Keratinocyte (primary cell): ENCODE measurements at regions not wholly inside any gene's neighbourhood (a gene's known extent, or its start where the extent isn't known, plus 50 kb on each side); places are given as distances from the start of the nearest gene placed in this dataset.

Experiments
- DNase-seq: peaks from one replicate; pipeline ENCODE4 v3.0.0-alpha.2; 2011; ENCODE audit warnings: low read depth, missing footprints, low spot score
- FAIRE-seq: peaks from 2 replicates; lab custom pipeline; 2011; peaks lifted over from hg19 to GRCh38; lab: Jason Lieb, UNC
- H2AFZ ChIP-seq: 2 replicates; pipeline ENCODE4 v1.6.0; 2012; ENCODE audit warnings: low read length, control low read depth, inconsistent platforms; ENCODE audit not compliant: control insufficient read depth
- H3K27ac ChIP-seq: 2 replicates; pipeline ENCODE4 v1.5.1; 2011; ENCODE audit warnings: low read length; ENCODE audit not compliant: control insufficient read depth, insufficient read depth
- H3K27me3 ChIP-seq: 3 replicates; pipeline ENCODE4 v1.6.0; 2011; ENCODE audit warnings: low read length; ENCODE audit not compliant: control insufficient read depth, insufficient read depth; ENCODE audit errors: extremely low read depth
- H3K36me3 ChIP-seq, 2 experiments: 2 replicates in 1 of 2; 3 replicates in 1 of 2; pipeline ENCODE4 v1.5.1; 2011; ENCODE audit warnings: low read length in 2 of 2, mild to moderate bottlenecking in 1 of 2; ENCODE audit not compliant: control insufficient read depth in 2 of 2, insufficient read depth in 2 of 2; ENCODE audit errors: extremely low read depth in 1 of 2
- H3K4me1 ChIP-seq: 3 replicates; pipeline ENCODE4 v1.5.1; 2011; ENCODE audit warnings: low read length; ENCODE audit not compliant: control insufficient read depth, insufficient read depth; ENCODE audit errors: extremely low read depth
- H3K4me2 ChIP-seq: 3 replicates; pipeline ENCODE4 v1.6.0; 2011; ENCODE audit warnings: low read depth, low read length; ENCODE audit not compliant: control insufficient read depth, insufficient read depth; ENCODE audit errors: extremely low read depth
- H3K4me3 ChIP-seq, 3 experiments: fragments of 200-600 bp in 1 of 3; sonication (generic) in 1 of 3; 2 replicates in 2 of 3; 3 replicates in 1 of 3; pipeline ENCODE4 v1.5.1; 2011 to 2016; ENCODE audit warnings: low read length in 3 of 3, mild to moderate bottlenecking in 3 of 3, control low read depth in 2 of 3, inconsistent platforms in 1 of 3, low read depth in 1 of 3, mixed read lengths in 1 of 3, mixed run types in 1 of 3, moderate library complexity in 1 of 3; ENCODE audit not compliant: control insufficient read depth in 2 of 3, insufficient read depth in 2 of 3; ENCODE audit errors: extremely low read depth in 1 of 3
- H3K79me2 ChIP-seq: 2 replicates; pipeline ENCODE4 v1.6.0; 2012; ENCODE audit warnings: low read length; ENCODE audit not compliant: control insufficient read depth, insufficient read depth
- H3K9ac ChIP-seq: 3 replicates; pipeline ENCODE4 v1.6.0; 2011; ENCODE audit warnings: low read length; ENCODE audit not compliant: control insufficient read depth, insufficient read depth; ENCODE audit errors: extremely low read depth
- H3K9me1 ChIP-seq: 3 replicates; pipeline ENCODE4 v1.6.0; 2011; ENCODE audit warnings: low read length; ENCODE audit not compliant: control insufficient read depth, insufficient read depth; ENCODE audit errors: extremely low read depth
- H3K9me3 ChIP-seq: 2 replicates; pipeline ENCODE4 v1.5.1; 2012; ENCODE audit warnings: low read depth, low read length; ENCODE audit not compliant: control insufficient read depth
- H4K20me1 ChIP-seq: 3 replicates; pipeline ENCODE4 v1.6.0; 2011; ENCODE audit warnings: low read length; ENCODE audit not compliant: control insufficient read depth, insufficient read depth; ENCODE audit errors: extremely low read depth
- CTCF ChIP-seq, 3 experiments: IDR thresholded peaks in 1 of 3; conservative IDR thresholded peaks in 1 of 3; optimal IDR thresholded peaks in 1 of 3; 2 replicates in 2 of 3; 3 replicates in 1 of 3; pipeline versions ENCODE3 to v1.5.1; 2011; ENCODE audit warnings: low read length in 3 of 3, mild to moderate bottlenecking in 3 of 3, moderate library complexity in 2 of 3, control low read depth in 1 of 3, inconsistent platforms in 1 of 3; ENCODE audit not compliant: insufficient read depth in 2 of 3; ENCODE audit errors: extremely low read depth in 1 of 3
- EZH2 ChIP-seq: IDR thresholded peaks from one replicate; pipeline ENCODE4 v1.6.1; 2012; ENCODE audit warnings: inconsistent platforms, mild to moderate bottlenecking, low read length, moderate library complexity
- dilution Hi-C: fragments of 300-500 bp; cut with MboI; formaldehyde crosslinking; loops from one replicate; pipeline ENCODE4 v1.7.0; 2020; ENCODE audit warnings: low sequenced_read_pairs; ENCODE audit not compliant: extremely low pct_ligation_motif_present

DNA sequence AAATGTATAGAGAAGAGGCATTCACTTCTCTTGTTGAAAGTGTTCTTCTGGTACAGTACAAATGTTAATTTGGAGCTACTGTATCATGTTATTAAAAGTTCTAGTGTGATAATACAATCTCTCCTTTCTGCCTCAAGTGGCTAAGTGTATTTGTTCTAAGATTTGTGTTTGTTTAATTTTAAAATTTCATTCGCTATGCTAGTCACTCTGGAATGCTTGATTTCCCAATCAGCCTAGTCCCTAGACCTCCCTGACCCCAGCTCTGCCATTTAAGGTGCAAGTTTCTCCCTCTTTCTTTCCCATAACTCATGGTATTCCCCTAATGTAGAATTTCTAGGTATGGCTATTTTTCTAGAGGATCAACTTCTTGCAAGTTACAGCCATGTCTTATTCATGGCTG lies 817.4 kb downstream of the STIM2 start:
- dilution Hi-C loops: no loop called here
- Histone ChIP-seq H3K4me3 (no peak overlapping the region), H3K9me3 (no peaks in the 10 kb centered on the region), H3K9me1 (no peaks in the 10 kb centered on the region), H3K36me3 (no peaks in the 10 kb centered on the region), H3K79me2 (no peaks in the 10 kb centered on the region), H3K27ac (no peak overlapping the region), H4K20me1 (no peaks in the 10 kb centered on the region), H3K9ac (no peak overlapping the region), H3K4me2 (no peak overlapping the region), H3K27me3 (no peaks in the 10 kb centered on the region), H3K4me1 (no peaks in the 10 kb centered on the region), H2AFZ (no peak overlapping the region)
- FAIRE-seq (no peak), DNase-seq (no peak)
- no peak for TF ChIP-seq CTCF (optimal IDR thresholded peaks at IDR 0.05 in 1 of 3, IDR thresholded peaks at IDR 0.05 in 1 of 3, conservative IDR thresholded peaks at IDR 0.05 in 1 of 3; ENCODE audit: extremely low read depth in 1 of 3, insufficient read depth in 2 of 3, low read length in 3 of 3)
- no peak for TF ChIP-seq EZH2

DNA sequence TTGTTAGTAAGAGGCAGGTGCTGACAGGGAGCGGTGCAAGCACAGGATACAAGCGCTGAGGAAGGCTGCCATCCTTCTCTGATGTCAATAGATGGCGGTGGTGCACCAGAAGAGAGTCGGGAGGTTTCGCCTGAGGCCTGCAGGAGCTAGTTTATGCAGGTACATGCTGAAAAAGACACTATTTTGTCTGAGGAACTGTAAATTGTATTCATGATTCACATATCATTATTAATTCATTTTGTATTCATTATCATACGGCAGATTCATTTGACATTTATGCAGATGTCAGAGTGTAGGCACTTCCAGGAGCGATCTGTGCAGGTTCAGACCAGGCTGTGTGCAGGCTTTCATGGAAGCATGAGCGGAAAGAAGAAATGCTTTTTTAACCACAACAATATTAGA lies 824.0 kb downstream of the STIM2 start:
- Histone ChIP-seq H3K79me2 (no peaks in the 10 kb centered on the region), H4K20me1 (no peaks in the 10 kb centered on the region), H3K36me3 (no peaks in the 10 kb centered on the region), H3K4me2 (no peak overlapping the region), H3K27ac (no peak overlapping the region), H3K9ac (no peak overlapping the region), H2AFZ (no peak overlapping the region), H3K27me3 (no peaks in the 10 kb centered on the region), H3K9me3 (no peaks in the 10 kb centered on the region), H3K9me1 (no peaks in the 10 kb centered on the region), H3K4me1 (no peaks in the 10 kb centered on the region), H3K4me3 (no peak overlapping the region)
- peak; percentile 11 for DNase-seq
- peak; percentile 48 for FAIRE-seq
- no peak for TF ChIP-seq EZH2
- TF ChIP-seq CTCF (optimal IDR thresholded peaks at IDR 0.05 in 1 of 3, IDR thresholded peaks at IDR 0.05 in 1 of 3, conservative IDR thresholded peaks at IDR 0.05 in 1 of 3; ENCODE audit: extremely low read depth in 1 of 3, insufficient read depth in 2 of 3, low read length in 3 of 3): peak; percentile 83 to 89 (median 86)
- dilution Hi-C loops: no loop called here
